ENCODE measurements at regions not wholly inside any gene's neighbourhood (a gene's known extent, or its start where the extent isn't known, plus 50 kb on each side); places are given as distances from the start of the nearest gene placed in this dataset.
"Not testable (repeated sequence)": the region's sequence is repeated elsewhere in the genome, so short reads cannot be mapped to it uniquely, and the experiment has no call there.

DNA sequence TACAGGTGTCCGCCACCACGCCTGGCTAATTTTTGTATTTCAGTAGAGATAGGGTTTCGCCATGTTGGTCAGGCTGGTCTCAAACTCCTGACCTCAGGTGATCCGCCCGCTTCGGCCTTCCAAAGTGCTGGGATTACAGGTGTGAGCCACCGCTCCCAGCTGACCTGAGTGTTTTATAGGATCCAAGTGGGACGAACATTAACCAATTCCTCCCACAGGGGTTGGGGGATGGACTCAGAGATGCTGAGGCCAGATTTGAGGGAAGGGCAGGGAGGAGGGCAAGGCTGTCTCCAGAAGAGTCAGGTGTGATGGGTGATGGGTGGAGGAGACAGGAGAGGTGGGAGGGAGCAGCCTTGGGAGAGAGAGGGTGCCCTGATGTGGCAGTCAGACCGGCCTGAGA lies 65.0 kb upstream of the SMAD6 start:
- not testable (repeated sequence) for DNase-seq

- no peak for DNase-seq
Observed at GRCh38 chr15:66638377-66638776, 63.7 kb upstream of the SMAD6 start.

DNA sequence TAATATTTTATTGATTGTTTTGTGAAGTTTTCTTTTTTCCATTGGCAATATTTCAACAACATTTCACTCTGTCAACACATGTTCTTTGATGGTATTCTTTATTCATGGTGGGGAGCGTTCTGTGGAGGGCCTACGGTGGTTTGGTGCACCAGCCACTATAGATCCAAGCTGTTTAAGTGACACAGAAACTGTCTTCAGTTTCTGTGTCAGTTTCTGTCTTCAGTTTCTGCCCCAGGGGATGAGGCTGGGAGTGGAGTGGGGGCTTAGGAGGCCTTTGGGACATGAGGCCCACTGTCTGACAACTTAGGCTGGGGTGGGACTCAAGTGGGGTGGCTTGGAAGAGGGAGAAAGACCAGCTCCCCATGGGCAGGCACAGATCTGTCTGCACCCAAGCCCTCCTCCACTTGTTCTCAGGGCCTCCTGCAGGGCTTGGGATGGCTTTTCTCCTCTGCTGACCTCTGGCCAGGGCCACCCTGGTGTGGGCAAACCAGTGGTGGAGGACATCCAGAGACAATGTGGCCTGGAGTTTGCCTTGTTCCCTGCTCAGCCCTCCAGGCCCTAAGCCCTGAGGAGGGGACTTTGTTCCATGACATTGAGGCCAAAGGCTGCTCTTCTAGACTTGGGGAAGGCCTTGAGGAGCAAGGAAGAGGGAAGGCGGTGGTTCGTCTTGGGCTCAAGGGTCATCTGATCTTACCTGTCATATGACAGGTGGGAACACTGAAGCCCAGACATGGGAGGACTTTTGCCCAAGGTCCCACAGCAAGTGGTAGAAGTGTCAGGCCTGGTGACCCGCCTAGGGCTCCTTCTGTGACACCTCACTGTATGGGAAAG lies 60.3 kb upstream of the SMAD6 start:
- no peak for DNase-seq

- DNase-seq: no peak
Observed at GRCh38 chr15:66642514-66642913, 59.5 kb upstream of the SMAD6 start.

DNA sequence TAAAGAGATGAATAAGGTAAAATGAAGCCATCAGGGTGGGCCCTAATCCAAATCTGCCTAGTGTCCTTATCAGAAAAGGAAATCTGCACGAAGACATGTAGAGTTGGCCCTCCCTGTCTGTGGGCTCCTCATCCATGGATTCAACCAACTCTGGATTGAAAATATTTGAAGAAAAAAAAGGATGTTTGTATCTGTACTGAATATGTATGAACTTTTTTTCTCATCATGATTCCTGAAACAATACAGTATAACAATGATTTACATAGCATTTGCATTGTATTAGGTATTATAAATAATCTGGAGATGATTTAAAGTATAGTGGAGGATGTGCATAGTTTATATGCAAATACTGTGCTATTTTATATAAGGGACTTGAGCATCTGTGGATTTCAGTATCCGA lies 59.0 kb upstream of the SMAD6 start:
- DNase-seq: no peak

DNA sequence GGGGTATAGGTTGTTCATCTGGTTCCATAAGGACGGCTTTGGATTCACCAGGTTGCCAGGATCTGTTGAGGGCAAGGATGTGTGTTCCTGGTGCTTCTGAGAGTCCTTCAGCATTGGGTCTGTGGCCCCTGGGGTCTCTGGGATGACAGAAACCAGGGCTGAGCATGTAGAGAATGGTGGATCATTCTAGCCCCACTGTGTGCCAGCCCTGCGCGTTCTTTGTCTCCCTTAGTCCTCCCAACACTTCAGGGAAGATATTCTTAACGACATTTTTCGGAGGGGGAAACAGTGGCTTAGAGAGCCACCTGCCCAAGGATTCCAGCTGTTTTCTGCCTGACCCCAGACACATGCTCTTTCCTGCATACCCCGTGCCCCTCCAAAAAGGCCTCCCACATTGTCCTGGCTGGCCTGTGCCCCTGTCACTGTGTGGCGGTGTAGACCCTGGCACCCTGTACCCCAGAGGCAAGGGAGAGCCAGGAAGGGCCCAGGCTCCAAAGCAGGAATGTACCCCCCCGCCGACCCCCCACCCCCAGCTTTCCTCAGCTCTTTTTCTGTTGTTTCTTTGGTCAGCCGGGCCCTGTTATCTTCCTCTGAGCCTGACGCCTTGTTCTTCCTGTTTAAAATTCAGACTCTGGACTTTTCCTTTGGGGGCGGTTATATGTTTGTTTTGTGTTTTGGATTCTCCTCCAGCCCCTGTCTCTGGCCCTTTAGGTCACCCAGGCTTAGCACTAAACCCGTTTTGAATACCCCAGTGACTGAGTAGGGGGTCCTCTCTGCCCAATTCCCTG lies 57.8 kb upstream of the SMAD6 start:
- DNase-seq: no peak

DNA sequence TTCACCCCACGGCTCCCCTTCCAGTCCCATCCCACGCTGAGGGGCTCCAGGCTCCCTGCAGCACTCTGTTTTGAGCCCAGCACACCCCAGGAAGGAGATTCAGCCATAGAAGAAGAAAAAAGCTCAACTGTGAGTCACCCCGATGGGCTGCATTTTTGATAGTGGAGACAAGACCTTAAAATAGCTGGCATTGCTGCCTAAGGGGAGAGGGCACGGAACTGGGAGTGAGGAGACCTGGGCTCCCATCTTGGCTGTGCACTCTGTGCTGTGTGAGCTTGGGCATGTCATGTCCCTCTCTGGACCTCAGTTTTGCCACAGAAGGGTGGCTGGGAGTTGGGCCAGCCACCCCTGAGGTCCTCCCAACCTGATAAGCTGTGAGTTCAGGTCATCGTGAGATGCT lies 57.2 kb upstream of the SMAD6 start:
- DNase-seq: no peak

GRCh38 chr15:66646308-66646707 lies 55.7 kb upstream of the SMAD6 start:
- no peak for DNase-seq

GRCh38 chr15:66646799-66647198 lies 55.2 kb upstream of the SMAD6 start:
- no peak for DNase-seq

GRCh38 chr15:66647358-66647757 lies 54.7 kb upstream of the SMAD6 start:
- DNase-seq: no peak

GRCh38 chr15:66648588-66648987 lies 53.4 kb upstream of the SMAD6 start:
- DNase-seq: no peak

GRCh38 chr15:66649235-66649984 lies 52.6 kb upstream of the SMAD6 start:
- no peak for DNase-seq

GRCh38 chr15:66650433-66650832 lies 51.6 kb upstream of the SMAD6 start:
- no peak for DNase-seq

- DNase-seq: no peak
Observed at GRCh38 chr15:66651198-66651597, 50.8 kb upstream of the SMAD6 start.

- DNase-seq: no peak
Observed at GRCh38 chr15:66651913-66652642, 50.0 kb upstream of the SMAD6 start.

Data from NCI-H510A treated with DMSO at 0.1 percent for 48 hours (cell line).